Left ventricle myocardium inferior (tissue), 1 donor: ENCODE measurements at regions not wholly inside any gene's neighbourhood (a gene's known extent, or its start where the extent isn't known, plus 50 kb on each side); places are given as distances from the start of the nearest gene placed in this dataset.

ENCODE experiments used
- DNase-seq: peaks from one replicate; pipeline ENCODE4 v3.0.0-alpha.2; 2020
- H3K27ac ChIP-seq: fragments of 200-600 bp; replicated peaks from 2 replicates; pipeline ENCODE4 v1.8.0; 2021
- H3K27me3 ChIP-seq: fragments of 200-600 bp; 2 replicates; pipeline ENCODE4 v1.8.0; 2021; ENCODE audit warnings: low read depth
- H3K36me3 ChIP-seq: fragments of 200-600 bp; 2 replicates; pipeline ENCODE4 v1.8.0; 2021
- H3K4me1 ChIP-seq: fragments of 200-600 bp; 2 replicates; pipeline ENCODE4 v1.8.0; 2021
- H3K4me3 ChIP-seq: fragments of 200-600 bp; 2 replicates; pipeline ENCODE4 v1.8.0; 2021; ENCODE audit warnings: mild to moderate bottlenecking, moderate library complexity
- H3K9me3 ChIP-seq: fragments of 200-600 bp; replicated peaks from 2 replicates; pipeline ENCODE4 v1.8.0; 2021
- CTCF ChIP-seq: fragments of 200-600 bp; IDR thresholded peaks from 2 replicates; pipeline ENCODE4 v1.8.0; 2021; ENCODE audit warnings: antibody characterized with exemption, mild to moderate bottlenecking, borderline replicate concordance
- intact Hi-C: fragments of 100-400 bp; cut with micrococcal nuclease; formaldehyde crosslinking; loops from one replicate; pipeline ENCODE4 v1.11.0; 2022
- donor health status: DM: no; HTN: yes; CAD: no; lungs with severe emphysema.

- Histone ChIP-seq H3K4me3 (no peak overlapping the region), H3K36me3 (no peaks in the 10 kb centered on the region), H3K9me3 (no peaks in the 10 kb centered on the region), H3K4me1 (no peaks in the 10 kb centered on the region), H3K27ac (no peak overlapping the region), H3K27me3 (peaks cover 14% of the 10 kb centered on the region)
- no peak for DNase-seq
- intact Hi-C loops, result no loop called here
- TF ChIP-seq CTCF, result no peak
Measured at GRCh38 chr11:114783805-114784204, 105.5 kb downstream of the NXPE2 start.

- Histone ChIP-seq H3K36me3 (no peaks in the 10 kb centered on the region), H3K4me1 (no peaks in the 10 kb centered on the region), H3K4me3 (no peak overlapping the region), H3K9me3 (no peaks in the 10 kb centered on the region), H3K27ac (no peak overlapping the region), H3K27me3 (peaks cover 14% of the 10 kb centered on the region)
- TF ChIP-seq CTCF, result no peak
- intact Hi-C loops, result no loop called here
- no peak for DNase-seq
Measured at GRCh38 chr11:114784216-114784615, 105.9 kb downstream of the NXPE2 start.

- intact Hi-C loops, result no loop called here
- Histone ChIP-seq H3K4me3 (no peak overlapping the region), H3K27ac (no peak overlapping the region), H3K4me1 (no peaks in the 10 kb centered on the region), H3K36me3 (no peaks in the 10 kb centered on the region), H3K9me3 (no peaks in the 10 kb centered on the region), H3K27me3 (peaks cover 18% of the 10 kb centered on the region)
- TF ChIP-seq CTCF, result no peak
- no peak for DNase-seq
Measured at GRCh38 chr11:114784891-114785290, 106.6 kb downstream of the NXPE2 start.

GRCh38 chr11:114785820-114786219 lies 107.5 kb downstream of the NXPE2 start:
- H3K27ac ChIP-seq, result no peak overlapping the region
- no peaks in the 10 kb centered on the region for H3K9me3 ChIP-seq
- intact Hi-C loops, result no loop called here
- no peak for DNase-seq
- peaks cover 21% of the 10 kb centered on the region for H3K27me3 ChIP-seq
- H3K4me1 ChIP-seq, result no peaks in the 10 kb centered on the region
- no peak overlapping the region for H3K4me3 ChIP-seq
- no peak for TF ChIP-seq CTCF
- H3K36me3 ChIP-seq, result no peaks in the 10 kb centered on the region

GRCh38 chr11:114787126-114787525 lies 108.8 kb downstream of the NXPE2 start:
- no peaks in the 10 kb centered on the region for H3K36me3 ChIP-seq
- no peaks in the 10 kb centered on the region for H3K9me3 ChIP-seq
- intact Hi-C loops, result no loop called here
- H3K4me3 ChIP-seq, result no peak overlapping the region
- no peak overlapping the region for H3K27ac ChIP-seq
- TF ChIP-seq CTCF, result no peak
- peaks cover 21% of the 10 kb centered on the region for H3K27me3 ChIP-seq
- DNase-seq, result no peak
- H3K4me1 ChIP-seq, result no peaks in the 10 kb centered on the region

- intact Hi-C loops, result no loop called here
- Histone ChIP-seq H3K27ac (no peak overlapping the region), H3K27me3 (peaks cover 21% of the 10 kb centered on the region), H3K4me3 (no peak overlapping the region), H3K4me1 (no peaks in the 10 kb centered on the region), H3K9me3 (no peaks in the 10 kb centered on the region), H3K36me3 (no peaks in the 10 kb centered on the region)
- no peak for DNase-seq
- TF ChIP-seq CTCF, result no peak
Measured at GRCh38 chr11:114790910-114791309, 112.6 kb downstream of the NXPE2 start.
